Activated effector memory CD4-positive, alpha-beta T cell treated with anti-CD3 and anti-CD28 coated beads, Interleukin-2, amount 50 U/mL, for 16 hours (primary cell): ENCODE measurements at regions not wholly inside any gene's neighbourhood (a gene's known extent, or its start where the extent isn't known, plus 50 kb on each side); places are given as distances from the start of the nearest gene placed in this dataset.

Experiments
- DNase-seq: peaks from one replicate; pipeline ENCODE4 v3.0.0-alpha.2; 2020

DNA sequence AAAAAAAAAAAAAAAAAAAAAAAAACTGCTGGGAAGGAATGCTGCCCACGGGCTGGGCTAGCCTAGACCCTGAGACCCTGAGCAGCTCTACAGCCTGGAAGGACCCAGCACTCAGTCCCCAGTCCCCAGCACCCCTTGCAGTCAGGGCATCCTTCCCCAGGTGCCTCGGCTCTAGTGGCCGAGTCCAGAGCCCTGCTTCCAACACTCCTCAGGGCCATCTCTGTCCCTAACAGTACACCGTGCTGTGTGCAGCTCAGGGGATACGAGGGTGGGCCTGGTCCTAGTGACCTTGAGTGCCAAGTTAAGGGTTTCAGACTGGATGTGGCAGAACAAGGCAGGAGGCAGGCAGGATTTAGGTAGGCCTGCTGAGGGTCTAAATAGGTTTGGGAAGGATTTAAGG lies 50.2 kb upstream of the LRP8 start:
- peak; percentile 54 for DNase-seq

DNA sequence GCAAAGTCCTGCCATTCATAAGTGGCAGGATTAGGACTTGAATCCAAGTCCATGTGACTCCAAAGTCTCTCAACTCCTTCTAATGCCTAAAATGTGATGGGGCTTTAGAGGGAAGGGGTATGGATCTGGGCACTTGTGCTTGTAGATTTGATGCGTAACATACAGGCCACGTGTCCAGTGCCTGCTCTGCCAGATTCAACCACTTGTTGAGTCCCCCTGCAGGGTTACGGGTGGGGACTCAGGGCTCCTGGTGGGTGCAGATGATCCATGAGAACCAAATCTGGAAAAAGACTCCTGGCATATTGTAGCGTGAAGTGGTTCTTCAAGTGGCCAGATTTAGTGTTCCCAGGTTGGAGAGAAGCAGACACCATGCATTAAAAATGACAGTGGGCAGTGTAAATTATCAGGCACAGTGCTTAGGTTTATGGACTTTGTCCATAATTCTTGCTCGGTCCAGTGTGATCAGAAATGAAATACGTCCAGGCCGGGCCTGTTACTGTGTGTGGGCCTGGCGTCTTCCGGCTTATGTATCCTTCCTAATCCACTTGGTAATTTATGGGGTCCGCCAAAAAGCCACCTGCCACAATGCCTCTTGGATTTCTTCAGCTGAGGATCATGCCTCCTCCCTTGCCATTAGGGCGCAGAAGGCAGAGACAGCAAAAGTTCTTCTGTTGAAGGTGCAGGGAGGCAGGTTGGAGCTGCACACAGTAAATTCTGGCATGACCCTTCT lies 51.2 kb upstream of the LRP8 start:
- peak; percentile 28 for DNase-seq

DNA sequence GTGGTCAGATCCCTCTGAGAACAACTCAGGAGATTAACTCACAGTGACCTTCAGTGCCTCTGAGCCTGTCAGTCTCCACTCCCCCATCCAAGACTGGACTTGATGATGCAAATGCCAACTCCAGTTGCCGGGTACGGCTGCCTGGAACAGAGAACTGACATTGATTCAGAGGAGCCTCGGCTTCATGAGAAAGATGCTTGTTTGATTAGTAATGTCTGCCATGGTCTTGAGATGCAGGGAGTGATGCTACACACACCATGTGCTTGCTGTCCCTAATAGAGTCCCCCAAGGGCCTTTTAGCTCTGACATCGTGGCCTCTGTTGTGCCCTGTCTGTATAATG lies 51.8 kb upstream of the LRP8 start:
- DNase-seq = peak; percentile 33

DNA sequence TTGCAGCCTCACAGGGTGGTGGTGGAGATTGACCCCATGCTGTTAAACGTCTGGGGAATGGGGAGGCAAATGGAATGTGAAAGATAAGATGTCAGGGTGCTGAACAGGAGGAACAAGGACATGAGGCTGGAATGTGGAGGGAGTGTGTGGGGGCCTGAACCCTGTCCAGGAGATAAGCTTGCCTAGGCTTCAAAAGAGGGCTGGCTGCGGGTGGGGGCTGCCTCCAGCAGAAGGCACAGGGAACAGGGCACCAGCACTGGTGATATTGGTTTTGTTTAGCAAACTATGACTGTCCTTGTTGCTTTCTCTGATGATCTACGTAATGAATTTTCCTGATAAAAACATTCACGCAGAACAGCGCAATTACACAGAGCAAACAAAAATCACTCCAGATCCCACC lies 52.4 kb upstream of the LRP8 start:
- peak; percentile 25 for DNase-seq

DNA sequence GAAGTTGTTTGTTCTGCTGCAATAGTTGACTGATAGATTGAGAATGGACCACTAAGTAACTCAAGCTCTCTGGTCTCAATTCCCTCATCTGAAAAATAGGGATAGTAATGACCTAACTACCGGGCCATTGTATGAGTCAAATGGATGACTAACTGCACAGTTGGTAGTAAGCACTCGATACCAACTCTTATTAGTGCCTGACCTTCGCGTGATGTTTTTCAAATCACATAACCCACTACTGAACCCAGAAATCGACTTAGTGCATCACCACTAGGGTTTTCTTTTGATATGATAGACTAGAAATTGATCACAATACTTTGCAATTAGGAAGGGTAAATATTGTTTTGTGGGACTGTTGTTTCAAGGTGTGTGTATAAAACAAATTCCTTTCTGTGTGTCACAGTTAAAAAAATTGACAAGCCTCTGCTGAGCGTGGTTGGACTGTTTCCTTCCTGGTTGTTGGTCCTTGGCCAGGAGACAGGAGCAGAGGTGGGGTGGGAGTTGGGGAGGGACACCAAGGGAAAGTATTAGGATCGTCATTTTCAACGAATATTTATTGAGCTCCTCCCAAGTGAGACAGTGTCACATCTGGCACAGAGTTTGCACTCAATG lies 54.0 kb upstream of the LRP8 start:
- DNase-seq = no peak

DNA sequence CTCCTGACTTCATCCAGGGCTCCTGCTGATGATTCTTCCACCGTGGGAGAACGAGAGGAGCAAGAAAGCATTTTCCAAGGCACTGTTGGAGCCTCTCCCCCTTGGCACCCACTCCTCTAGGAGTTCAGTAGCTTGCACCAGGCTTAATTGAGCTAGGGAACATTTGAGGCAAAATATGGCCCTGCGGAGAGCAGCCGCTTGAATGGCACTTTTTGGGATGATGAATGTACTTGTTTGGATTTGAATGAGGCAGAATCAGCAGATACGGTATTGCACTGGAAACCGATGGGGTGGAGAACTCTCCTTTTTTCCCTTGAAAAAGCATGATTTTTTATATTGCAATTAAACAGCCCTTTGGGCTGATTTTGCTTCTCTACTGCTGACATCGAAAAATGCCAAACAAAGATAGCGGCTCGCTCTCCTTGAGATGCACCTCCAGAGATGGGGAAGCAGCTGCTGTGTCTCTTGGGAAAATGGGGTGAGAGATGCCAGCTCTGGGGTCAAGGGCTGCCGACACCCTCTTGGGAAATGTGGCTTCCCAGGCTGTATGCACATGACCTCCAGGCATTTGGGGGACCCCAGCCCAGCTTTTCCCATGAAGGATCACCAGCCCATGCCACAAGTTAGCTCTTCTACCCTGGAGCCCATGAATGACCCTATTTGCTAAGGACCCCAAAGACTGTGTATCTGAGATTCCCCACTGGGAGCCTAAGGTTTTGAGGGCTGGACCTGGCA lies 55.4 kb upstream of the LRP8 start:
- no peak for DNase-seq

DNA sequence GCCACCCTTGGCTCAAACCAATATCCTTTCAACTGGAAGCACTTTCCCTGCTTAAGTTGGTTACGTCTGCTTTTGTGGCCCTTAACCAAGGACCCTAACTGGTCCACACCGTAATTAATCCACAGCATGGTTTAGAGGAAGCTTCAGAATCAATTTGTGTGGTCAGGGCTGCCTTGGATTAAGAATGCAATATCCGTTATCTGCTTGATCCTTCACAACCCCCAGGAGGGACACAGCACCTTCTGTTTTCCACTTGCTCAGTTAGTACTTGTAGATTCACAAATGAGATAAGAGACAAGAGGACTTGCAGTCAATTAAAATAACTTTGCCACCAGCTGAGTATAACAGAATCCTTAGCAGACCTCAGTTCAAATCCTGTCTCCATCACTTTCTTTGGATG lies 56.9 kb upstream of the LRP8 start:
- DNase-seq = no peak

DNA sequence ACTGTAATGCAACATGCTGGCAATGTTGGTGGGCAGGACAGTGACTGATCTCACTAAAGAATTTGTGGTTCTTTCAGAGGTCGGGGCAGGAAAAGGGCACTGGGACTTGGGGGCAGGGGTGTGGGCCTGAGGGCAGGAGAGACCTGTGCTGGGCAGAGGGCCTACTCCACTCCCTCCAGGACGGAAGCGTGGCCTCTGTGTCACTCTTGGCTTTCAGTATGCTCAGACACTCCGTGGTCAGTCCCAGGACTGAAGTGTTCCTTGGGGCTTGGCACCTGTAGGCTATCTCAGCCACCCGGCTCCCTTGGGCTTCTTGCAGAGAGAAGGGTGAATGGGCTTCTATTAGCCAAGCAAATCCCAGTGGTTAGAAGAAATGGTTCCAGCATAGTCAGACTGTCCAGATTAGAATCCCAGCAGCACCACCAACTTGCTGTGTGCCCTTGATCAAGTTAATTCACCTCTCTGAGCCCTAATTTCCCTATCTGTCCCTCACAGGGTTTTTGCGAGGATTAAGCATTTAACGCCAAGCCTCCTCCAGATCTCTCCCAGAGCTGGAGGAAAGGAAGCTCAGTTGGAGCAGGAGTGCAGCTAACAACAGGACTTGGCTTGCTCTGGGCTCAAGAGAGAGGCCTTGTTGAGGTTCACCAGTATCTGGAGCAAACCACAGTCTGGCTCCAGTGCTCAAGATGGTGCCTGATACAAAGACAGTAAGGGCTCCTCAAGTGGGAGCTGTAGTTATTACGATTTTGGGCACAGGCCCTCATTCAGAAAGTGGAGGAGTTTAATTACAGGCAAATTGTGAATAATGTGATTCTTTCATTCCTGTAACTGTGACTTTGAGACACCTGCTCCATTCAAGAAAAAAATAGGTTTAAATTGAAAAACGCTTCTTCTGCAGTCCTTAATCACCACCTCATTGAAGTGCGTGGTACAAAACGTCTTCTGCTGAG lies 57.7 kb upstream of the LRP8 start:
- no peak for DNase-seq

DNA sequence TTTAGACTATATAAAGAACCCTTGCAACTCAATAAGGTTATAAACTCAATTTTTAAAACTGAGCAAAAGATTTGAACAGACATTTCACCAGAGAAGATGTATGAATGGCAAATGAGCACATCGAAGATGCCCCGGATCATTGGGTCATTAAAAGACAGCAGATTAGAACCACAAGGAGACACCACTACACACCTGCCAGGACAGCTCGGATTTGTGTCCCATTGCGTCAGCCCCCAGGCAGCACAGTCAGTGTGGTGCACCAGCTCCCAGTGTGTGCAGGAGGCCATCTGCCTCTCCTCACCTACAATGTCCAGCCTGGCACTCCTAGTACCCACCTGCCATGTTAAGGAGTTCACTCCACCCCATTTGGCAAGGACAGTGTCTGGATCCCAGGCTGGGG lies 61.1 kb upstream of the LRP8 start:
- DNase-seq = no peak

DNA sequence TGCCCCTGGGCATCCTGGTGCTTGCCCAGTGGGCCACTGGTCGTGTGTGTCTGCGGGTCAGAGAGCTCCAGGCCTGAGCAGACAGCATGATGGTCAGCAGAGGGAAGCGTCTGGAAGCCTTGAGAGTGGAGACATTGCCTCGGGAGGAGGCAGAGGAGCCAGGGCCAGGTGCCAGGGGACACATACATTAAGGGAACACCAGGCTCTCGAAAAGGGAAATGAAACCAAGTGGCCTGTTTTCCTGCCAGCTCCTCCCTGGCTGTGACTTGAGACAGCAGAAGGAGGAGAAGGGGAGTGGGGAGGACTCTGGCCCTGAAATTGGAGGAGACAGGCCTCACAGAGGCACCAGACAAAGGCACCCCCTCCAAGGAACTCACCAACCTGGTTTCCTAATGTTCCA lies 62.4 kb upstream of the LRP8 start:
- no peak for DNase-seq

DNA sequence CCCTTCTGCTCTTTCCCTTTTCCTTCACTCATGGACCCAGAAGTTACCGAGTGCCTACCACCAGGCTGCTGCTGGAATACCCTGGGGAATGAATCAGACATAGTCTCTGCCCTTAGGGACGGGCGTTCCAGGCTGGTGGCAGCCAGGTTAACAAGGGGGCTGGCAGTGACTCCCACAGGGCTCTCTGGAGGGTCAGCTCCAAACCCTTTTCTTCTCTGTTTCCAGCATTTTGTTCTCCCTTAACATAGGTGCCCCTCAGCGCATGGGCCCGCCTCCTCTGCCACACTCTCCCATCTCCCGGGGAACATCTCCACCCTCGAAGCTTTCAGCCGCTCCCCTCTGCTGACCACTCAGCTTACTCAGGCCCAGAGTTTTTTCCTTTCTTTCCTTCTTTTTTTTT lies 62.9 kb upstream of the LRP8 start:
- no peak for DNase-seq

DNA sequence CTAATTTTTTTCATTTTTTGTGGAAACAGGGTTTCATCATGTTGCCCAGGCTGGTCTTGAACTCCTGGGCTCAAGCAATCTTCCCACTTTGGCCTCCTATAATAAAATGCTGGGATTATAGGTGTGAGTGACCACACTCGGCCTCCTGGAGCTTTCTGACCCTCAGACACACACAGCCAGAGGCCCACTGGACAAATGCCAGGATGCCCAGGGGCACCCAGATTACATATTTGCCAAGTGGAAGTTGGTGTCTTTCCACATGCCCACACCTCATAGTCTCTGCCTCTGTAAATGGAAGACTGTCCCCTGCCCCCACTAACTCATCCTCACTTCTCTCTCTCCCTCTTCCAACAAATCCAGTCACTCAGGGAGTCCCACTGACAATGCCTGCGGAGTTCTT lies 63.4 kb upstream of the LRP8 start:
- no peak for DNase-seq

DNA sequence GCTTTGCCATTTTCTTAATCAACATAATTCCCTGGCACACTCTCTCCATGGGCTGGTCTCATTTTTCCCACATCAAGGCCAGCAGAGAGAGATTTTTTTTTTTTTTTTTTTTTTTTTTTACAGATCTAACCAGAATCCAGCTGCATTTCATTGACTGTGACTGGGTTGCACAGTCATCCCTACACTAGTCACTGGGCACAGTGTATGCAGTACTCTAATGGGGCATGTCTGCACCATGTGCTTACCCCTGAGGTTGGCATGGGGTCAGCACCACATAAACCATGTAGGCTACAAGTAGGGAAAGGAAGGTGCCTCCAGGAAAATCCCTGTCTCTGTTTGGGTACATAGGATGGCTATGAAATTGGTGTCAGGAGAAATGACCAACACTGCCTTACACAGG lies 64.1 kb upstream of the LRP8 start:
- no peak for DNase-seq

DNA sequence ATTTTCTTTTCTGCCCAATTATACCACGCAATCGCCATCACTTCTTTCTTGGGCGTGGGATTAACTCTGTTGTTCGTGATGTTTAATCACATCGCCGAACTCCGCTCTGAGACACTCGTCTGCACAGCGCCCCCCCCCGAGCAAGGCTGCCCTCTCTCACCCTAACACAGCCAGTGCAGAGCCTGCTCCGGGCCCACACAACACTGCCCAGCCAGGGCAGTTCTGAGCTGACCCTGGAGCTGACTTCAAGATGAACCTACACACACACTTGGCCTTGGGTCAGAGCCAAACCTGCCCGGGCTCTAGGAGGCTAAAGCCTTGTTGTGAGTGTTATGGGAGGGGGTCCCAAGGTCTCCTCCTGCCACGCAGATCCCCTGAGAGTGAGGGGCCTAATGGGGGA lies 64.6 kb upstream of the LRP8 start:
- no peak for DNase-seq

DNA sequence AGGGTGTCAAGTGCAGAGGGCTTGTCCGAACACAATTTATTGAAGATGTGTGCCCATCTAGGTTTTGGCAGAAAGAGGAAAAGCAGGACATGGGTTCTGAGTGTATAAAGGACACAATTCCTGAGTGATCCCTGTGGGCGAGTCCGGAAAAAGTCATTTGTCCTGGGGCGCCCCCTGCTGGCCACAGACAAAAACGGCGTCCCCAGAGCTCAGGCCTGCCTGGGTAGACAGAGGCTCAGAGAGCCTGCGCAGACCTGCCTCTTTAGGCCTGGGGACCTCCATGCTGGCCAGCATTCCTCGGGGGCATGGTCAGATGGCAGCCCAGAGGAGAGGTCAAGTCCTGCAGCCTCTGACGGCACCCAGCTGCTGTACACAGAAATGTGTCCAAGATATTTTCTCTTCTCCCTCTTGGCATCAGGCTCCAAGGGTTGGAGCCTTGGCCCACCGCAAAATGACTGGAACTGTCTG lies 65.5 kb upstream of the LRP8 start:
- DNase-seq = peak; percentile 91

DNA sequence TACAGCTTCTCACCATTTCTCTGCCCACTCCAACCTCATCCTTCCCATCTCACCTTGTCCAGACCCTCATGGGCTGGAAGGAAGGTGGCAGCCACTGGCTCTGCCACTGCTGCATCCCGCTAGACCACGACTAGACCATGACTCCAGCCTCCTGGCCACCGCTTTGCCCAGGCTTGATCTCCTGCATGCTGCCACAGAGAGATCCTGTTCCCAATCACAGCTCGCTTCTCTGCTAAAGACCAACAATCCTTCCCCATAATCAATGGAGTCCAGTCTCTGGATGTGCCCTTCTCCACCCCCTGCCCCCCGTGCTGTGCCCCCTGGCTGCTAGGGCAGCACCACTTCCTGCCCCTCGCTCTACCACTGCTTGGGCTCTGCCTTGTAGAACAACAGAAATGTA lies 64.9 kb upstream of the DMRTB1 start:
- DNase-seq = no peak

DNA sequence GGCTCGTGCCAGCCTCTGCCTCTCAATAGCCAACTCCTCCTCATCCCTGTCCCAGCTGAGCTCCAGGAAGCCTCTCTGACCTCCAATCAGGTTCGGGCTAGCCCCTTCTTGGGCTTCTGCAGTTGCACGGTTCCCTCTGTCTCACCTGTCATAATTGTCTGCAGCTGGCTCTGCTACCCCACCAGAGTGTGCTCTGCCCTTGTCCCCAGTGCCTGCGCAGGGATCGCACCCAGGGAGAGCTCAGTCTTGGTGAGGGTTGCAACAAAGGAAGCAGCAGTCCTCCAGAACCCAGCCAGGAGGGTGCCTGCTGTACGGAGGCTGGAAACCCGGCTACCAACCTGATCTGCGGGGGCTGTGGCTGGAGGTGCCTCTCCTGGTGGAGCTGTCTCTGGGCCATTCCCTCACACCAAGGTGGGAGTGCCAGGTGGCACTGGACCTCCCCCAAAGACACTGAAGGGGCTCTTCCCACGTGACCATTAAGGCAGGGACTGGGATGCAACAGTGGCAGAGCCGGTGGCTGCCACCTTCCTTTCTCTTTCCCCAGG lies 63.5 kb upstream of the DMRTB1 start:
- DNase-seq = peak; percentile 50

DNA sequence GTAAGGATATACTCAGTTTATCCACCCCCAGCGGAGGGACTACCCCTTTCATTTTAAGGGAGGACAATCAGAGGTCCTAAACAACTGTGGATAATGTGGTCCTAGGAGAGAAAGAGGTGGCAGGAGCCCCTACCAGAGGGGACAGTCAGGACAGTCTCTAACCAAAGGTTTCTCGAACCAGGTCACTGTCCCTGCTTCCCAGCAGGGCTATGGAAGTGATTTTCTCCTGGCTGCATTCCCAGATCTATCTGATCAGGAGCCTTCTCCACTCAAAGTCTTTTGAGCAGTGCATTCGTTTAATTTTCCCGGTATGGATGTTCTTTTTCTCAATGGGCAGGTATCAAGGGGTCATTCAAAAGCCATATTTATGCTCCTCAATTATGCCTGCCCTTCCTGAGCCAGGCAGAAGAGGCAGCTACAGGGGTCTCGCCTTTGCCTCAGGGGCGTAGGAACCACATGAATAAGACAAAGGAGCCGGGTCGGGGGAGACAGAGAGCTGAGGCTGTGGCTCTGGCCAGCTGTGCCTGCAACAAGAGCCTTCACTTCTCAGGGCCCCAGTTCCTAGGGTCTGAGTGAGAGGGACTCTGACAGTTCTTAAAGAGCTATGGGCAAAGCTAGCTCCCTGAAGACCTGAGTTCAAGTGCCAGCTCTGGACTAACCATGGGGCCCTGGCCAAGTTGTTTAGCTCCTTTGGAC lies 62.5 kb upstream of the DMRTB1 start:
- peak; percentile 25 for DNase-seq

DNA sequence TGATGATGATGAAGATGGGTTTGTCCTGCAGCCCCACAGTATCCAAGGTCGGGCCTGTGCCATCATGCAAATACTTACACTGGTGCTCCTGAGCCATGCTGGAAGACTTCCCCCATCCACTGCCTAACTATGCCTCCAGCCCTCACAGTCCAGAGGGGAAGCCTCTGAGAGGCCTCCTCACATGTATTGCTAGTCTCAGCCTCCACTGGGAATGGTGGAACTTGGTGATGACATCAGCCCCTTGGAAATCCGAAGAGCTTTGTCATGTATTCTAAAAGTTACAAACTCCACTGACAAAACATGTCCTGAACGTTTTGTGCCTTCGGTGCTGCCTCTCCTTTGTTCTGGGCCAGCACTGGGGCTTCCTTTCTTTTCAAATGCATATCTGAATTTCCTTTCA lies 61.1 kb upstream of the DMRTB1 start:
- DNase-seq = peak; percentile 43

DNA sequence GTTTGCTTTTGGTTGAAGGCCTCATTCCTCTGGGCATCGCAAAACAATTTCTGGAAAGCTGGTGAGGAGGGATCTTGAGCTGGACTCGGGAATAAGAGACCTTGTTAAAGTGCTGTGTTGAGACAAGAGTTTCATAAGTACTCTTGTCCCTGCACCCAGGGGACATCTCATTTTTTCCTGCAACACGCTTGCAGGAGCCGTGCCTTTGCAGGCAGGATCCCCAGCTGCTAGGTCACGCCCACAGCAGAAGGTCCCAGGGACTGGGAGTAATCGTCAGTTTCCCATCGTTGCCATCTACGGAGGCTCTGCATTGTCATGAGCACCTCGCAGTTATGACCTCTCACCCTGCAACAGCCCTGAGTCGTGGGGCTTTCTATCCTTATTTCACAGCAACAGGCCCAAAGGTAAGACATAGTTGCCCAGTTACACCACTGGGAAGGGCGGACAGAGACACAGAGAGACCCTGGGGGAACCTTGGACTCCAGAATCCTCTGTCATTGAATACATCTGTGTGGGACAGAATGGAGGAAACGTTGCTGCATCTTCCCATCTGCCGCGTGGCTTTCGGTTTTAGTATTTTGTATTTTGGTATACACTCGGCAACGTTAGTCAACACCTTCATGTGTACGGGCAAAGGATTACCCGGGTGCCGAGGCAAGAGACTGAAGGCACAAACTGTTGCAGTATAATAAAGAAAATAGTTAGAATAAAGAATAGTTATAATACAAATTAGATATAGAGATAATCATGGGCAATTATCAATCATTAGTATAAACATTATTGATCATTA lies 60.4 kb upstream of the DMRTB1 start:
- peak; percentile 33 for DNase-seq
